Activated CD8-positive, alpha-beta T cell treated with anti-CD3 and anti-CD28 coated beads, Interleukin-2, amount 10 ng/mL, durations not matched to agents 7 days and 5 days (primary cell): ENCODE measurements at regions not wholly inside any gene's neighbourhood (a gene's known extent, or its start where the extent isn't known, plus 50 kb on each side); places are given as distances from the start of the nearest gene placed in this dataset.

Source experiments
- ATAC-seq: fragments of 150-1000 bp; cut with Tn5 transposase; one replicate; pipeline ENCODE4 v1.10.0; 2021; ENCODE audit warnings: moderate library complexity
- CTCF ChIA-PET: fragments of 350-600 bp; sonication (Branson Sonifier 250); formaldehyde crosslinking; loops from one replicate; lab custom pipeline; 2021; ENCODE audit warnings: antibody characterized with exemption; lab: Charles Lee
- POLR2A ChIA-PET: fragments of 350-600 bp; sonication (Branson Sonifier 250); formaldehyde crosslinking; loops from one replicate; lab custom pipeline; 2021; ENCODE audit warnings: antibody characterized with exemption; lab: Charles Lee
- DNase-seq: peaks from one replicate; pipeline ENCODE4 v3.0.0-alpha.2; 2020
- H3K27ac Mint-ChIP-seq: one replicate; pipeline ENCODE4 v1.8.0; 2021; ENCODE audit warnings: mild to moderate bottlenecking, mixed read lengths
- H3K27me3 Mint-ChIP-seq: one replicate; pipeline ENCODE4 v1.8.0; 2021; ENCODE audit warnings: low read depth, mixed read lengths
- H3K36me3 Mint-ChIP-seq: one replicate; pipeline ENCODE4 v1.8.0; 2021; ENCODE audit warnings: low read depth, mixed read lengths
- H3K4me1 Mint-ChIP-seq: one replicate; pipeline ENCODE4 v1.8.0; 2021; ENCODE audit warnings: low read depth, mixed read lengths
- H3K4me3 Mint-ChIP-seq: one replicate; pipeline ENCODE4 v1.8.0; 2021; ENCODE audit warnings: mild to moderate bottlenecking, mixed read lengths
- H3K9me3 Mint-ChIP-seq: one replicate; pipeline ENCODE4 v1.8.0; 2022; ENCODE audit warnings: mixed read lengths; ENCODE audit not compliant: insufficient read depth

DNA sequence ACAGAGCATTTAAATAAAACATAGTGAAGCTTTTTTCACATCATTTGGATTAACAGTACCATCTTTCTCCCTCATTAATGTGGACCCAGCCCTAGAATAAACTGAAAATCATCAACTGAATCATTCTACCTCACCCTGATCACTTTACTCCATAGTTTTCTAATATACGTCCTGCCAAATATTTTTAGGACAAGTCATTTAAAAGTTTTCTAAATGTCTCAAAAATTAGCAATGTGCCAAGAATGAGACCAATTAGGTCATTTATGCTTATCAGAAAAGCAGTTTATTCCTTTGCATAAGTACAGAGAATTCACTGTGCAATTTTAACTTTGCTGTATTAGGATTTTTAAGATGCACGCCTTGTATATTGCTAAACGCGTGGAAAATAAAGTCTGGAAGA, 284.4 kb downstream of the PIK3R1 start:
- no peaks in the 10 kb centered on the region for H3K27me3 Mint-ChIP-seq
- no peak overlapping the region for H3K4me3 Mint-ChIP-seq
- CTCF ChIA-PET: no interaction called here
- POLR2A ChIA-PET: no interaction called here
- H3K36me3 Mint-ChIP-seq: peaks cover 5% of the 10 kb centered on the region
- no peak overlapping the region for H3K27ac Mint-ChIP-seq
- DNase-seq (no peak), ATAC-seq (no peak)
- no peaks in the 10 kb centered on the region for H3K4me1 Mint-ChIP-seq
- peaks cover 19% of the 10 kb centered on the region for H3K9me3 Mint-ChIP-seq

GRCh38 chr5:68500813-68501212, 285.3 kb downstream of the PIK3R1 start:
- peaks cover 19% of the 10 kb centered on the region for H3K9me3 Mint-ChIP-seq
- no peak for ATAC-seq
- H3K36me3 Mint-ChIP-seq: peaks cover 5% of the 10 kb centered on the region
- no peak overlapping the region for H3K4me3 Mint-ChIP-seq
- DNase-seq: no peak
- no peaks in the 10 kb centered on the region for H3K27me3 Mint-ChIP-seq
- H3K4me1 Mint-ChIP-seq: no peaks in the 10 kb centered on the region
- ChIA-PET POLR2A (no interaction called here), CTCF (no interaction called here)
- H3K27ac Mint-ChIP-seq: no peak overlapping the region

GRCh38 chr5:68502531-68502930, 287.0 kb downstream of the PIK3R1 start:
- no peak for DNase-seq
- H3K4me3 Mint-ChIP-seq: no peak overlapping the region
- no peak for ATAC-seq
- ChIA-PET CTCF (no interaction called here), POLR2A (no interaction called here)
- H3K4me1 Mint-ChIP-seq: no peaks in the 10 kb centered on the region
- H3K9me3 Mint-ChIP-seq: peaks cover 11% of the 10 kb centered on the region
- no peak overlapping the region for H3K27ac Mint-ChIP-seq
- H3K36me3 Mint-ChIP-seq: peaks cover 2% of the 10 kb centered on the region
- H3K27me3 Mint-ChIP-seq: no peaks in the 10 kb centered on the region

DNA sequence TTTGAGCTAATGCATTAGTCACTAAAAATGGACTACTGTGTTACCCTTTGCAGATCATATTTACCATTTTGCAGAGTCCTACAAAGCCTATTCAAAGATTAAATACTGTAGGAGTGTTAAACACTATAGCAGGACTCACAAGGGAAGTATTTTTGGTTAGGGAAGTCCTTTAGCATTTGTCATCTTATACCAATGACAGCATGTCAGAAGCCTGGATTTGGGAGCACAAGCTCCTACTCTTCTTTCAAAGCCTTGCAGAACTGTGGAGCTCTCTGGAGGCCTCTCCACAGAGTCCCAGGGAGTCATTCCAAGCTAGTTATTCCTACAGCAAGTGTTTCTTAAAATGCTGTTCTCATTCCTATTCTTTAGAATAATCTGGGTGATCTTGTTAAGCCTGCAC, 288.8 kb downstream of the PIK3R1 start:
- POLR2A ChIA-PET: no interaction called here
- ATAC-seq (no peak), DNase-seq (no peak)
- Mint-ChIP-seq H3K27ac (no peak overlapping the region), H3K4me3 (no peak overlapping the region), H3K9me3 (no peaks in the 10 kb centered on the region), H3K36me3 (no peaks in the 10 kb centered on the region), H3K27me3 (no peaks in the 10 kb centered on the region), H3K4me1 (no peaks in the 10 kb centered on the region)
- CTCF ChIA-PET: no interaction called here

GRCh38 chr5:68505917-68506860, 290.6 kb downstream of the PIK3R1 start:
- DNase-seq (no peak), ATAC-seq (no peak)
- CTCF ChIA-PET: no interaction called here
- Mint-ChIP-seq H3K36me3 (no peaks in the 10 kb centered on the region), H3K27me3 (peaks cover under 1% of the 10 kb centered on the region), H3K9me3 (no peaks in the 10 kb centered on the region), H3K4me3 (no peak overlapping the region), H3K4me1 (no peaks in the 10 kb centered on the region), H3K27ac (no peak overlapping the region)
- POLR2A ChIA-PET: no interaction called here

- Mint-ChIP-seq H3K27ac (no peak overlapping the region), H3K4me1 (no peaks in the 10 kb centered on the region), H3K4me3 (no peak overlapping the region), H3K27me3 (peaks cover 5% of the 10 kb centered on the region), H3K9me3 (no peaks in the 10 kb centered on the region), H3K36me3 (no peaks in the 10 kb centered on the region)
- CTCF ChIA-PET: interaction anchor here (0.7 kb wide), 1 partner anchor 229 kb away, joined by 3 read pairs; no protein-coding TSS in a partner anchor
- DNase-seq: no peak
- no peak for ATAC-seq
- POLR2A ChIA-PET: no interaction called here
These were observed 300.0 kb downstream of the PIK3R1 start for GRCh38 chr5:68515514-68515913.

DNA sequence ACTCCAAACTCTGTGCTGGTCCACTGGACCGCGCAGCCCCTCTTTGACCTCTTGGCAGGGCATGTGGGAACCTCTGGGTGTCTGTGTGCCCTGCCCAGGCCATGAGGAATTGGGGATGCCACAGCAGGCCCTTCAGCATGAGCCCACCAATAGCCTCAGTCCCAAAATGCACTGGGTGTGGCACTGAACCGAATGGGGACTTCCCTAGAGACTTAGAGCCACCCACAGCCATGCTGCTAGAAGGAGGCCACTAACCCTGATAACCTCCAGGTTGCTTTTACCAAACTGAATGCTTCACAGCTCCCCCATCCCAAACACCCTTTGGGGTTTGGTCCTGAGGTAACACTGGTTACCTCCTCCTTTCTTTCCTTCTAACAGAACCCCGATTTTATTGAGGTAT, 302.7 kb downstream of the PIK3R1 start:
- Mint-ChIP-seq H3K36me3 (no peaks in the 10 kb centered on the region), H3K27ac (no peak overlapping the region), H3K4me3 (no peak overlapping the region), H3K9me3 (no peaks in the 10 kb centered on the region), H3K4me1 (no peaks in the 10 kb centered on the region), H3K27me3 (no peaks in the 10 kb centered on the region)
- ATAC-seq (no peak), DNase-seq (no peak)
- POLR2A ChIA-PET: no interaction called here
- CTCF ChIA-PET: no interaction called here

- DNase-seq: no peak
- ChIA-PET CTCF (no interaction called here), POLR2A (no interaction called here)
- Mint-ChIP-seq H3K36me3 (no peaks in the 10 kb centered on the region), H3K27ac (no peak overlapping the region), H3K27me3 (no peaks in the 10 kb centered on the region), H3K9me3 (no peaks in the 10 kb centered on the region), H3K4me1 (no peaks in the 10 kb centered on the region), H3K4me3 (no peak overlapping the region)
- no peak for ATAC-seq
These were observed 303.6 kb downstream of the PIK3R1 start for GRCh38 chr5:68519143-68519542.

- no peaks in the 10 kb centered on the region for H3K9me3 Mint-ChIP-seq
- no peaks in the 10 kb centered on the region for H3K36me3 Mint-ChIP-seq
- ATAC-seq (no peak), DNase-seq (no peak)
- ChIA-PET CTCF (no interaction called here), POLR2A (no interaction called here)
- H3K4me1 Mint-ChIP-seq: no peaks in the 10 kb centered on the region
- no peak overlapping the region for H3K4me3 Mint-ChIP-seq
- H3K27ac Mint-ChIP-seq: no peak overlapping the region
- no peaks in the 10 kb centered on the region for H3K27me3 Mint-ChIP-seq
These were observed 306.2 kb downstream of the PIK3R1 start for GRCh38 chr5:68521776-68522175.

DNA sequence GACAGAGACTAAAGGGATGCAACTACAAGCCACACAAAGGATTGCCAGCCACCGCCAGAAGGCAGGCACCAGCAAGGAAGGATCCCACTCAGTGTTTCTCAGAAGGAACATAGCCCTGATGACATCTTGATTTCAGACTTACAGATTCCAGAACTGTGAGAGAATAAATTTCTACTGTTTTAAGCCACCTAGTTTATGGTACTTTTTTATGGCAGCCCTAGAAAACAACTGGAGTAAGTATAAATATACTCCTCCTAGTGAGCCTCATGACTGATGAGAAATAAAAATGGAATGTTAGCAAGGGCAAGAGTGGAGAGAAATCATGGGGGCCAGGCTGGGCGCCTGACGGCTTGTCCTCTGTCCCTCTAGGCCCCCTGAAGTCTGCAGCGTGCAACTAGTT, 307.3 kb downstream of the PIK3R1 start:
- no peaks in the 10 kb centered on the region for H3K36me3 Mint-ChIP-seq
- ATAC-seq: no peak
- POLR2A ChIA-PET: no interaction called here
- H3K27ac Mint-ChIP-seq: no peak overlapping the region
- H3K4me3 Mint-ChIP-seq: no peak overlapping the region
- H3K4me1 Mint-ChIP-seq: no peaks in the 10 kb centered on the region
- H3K27me3 Mint-ChIP-seq: no peaks in the 10 kb centered on the region
- no peak for DNase-seq
- CTCF ChIA-PET: no interaction called here
- no peaks in the 10 kb centered on the region for H3K9me3 Mint-ChIP-seq

DNA sequence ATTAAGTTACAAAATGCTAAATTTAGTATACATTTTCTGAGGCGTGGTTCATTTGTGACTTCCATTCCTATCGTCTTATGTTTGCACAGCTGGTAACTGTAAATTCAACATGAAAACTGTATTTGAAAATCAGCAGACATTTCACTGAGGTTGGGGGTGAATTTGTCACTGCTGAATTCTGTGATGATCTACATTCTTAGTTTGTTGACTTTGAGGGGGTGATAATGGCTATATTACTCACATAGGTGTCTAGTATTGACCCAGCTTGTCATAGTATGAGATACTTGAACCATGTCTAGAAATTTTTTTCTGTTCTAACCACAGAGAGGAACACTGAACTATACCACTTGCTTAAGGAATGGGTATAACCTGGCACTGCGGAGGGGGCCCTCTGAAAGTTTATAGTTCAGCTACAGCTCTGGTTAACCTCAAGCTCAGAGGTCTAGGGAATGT, 313.3 kb downstream of the PIK3R1 start:
- no peak for ATAC-seq

GRCh38 chr5:68529581-68529980, 314.0 kb downstream of the PIK3R1 start:
- no peak for DNase-seq
- ATAC-seq: no peak
- Mint-ChIP-seq H3K9me3 (no peaks in the 10 kb centered on the region), H3K36me3 (no peaks in the 10 kb centered on the region), H3K27me3 (peaks cover 2% of the 10 kb centered on the region), H3K27ac (no peak overlapping the region), H3K4me3 (no peak overlapping the region), H3K4me1 (no peaks in the 10 kb centered on the region)
- POLR2A ChIA-PET: no interaction called here
- CTCF ChIA-PET: no interaction called here

More for the DNA sequence above, 313.3 kb downstream of the PIK3R1 start:
- Mint-ChIP-seq H3K27ac (no peak overlapping the region), H3K4me1 (no peaks in the 10 kb centered on the region), H3K27me3 (peaks cover 2% of the 10 kb centered on the region), H3K9me3 (no peaks in the 10 kb centered on the region), H3K36me3 (no peaks in the 10 kb centered on the region), H3K4me3 (no peak overlapping the region)
- ChIA-PET POLR2A (no interaction called here), CTCF (no interaction called here)
- DNase-seq: no peak
